ENCODE measurements at regions not wholly inside any gene's neighbourhood (a gene's known extent, or its start where the extent isn't known, plus 50 kb on each side); places are given as distances from the start of the nearest gene placed in this dataset.

GRCh38 chr20:24097506-24098245 lies 109.1 kb upstream of the GGTLC1 start:
- no peak for DNase-seq

- DNase-seq: no peak
Observed at GRCh38 chr20:24096864-24097450, 108.4 kb upstream of the GGTLC1 start.

- no peak for DNase-seq
Observed at GRCh38 chr20:24096264-24096663, 107.7 kb upstream of the GGTLC1 start.

GRCh38 chr20:24095756-24096155 lies 107.2 kb upstream of the GGTLC1 start:
- DNase-seq: no peak

GRCh38 chr20:24095303-24095702 lies 106.7 kb upstream of the GGTLC1 start:
- no peak for DNase-seq

GRCh38 chr20:24089576-24089975 lies 101.0 kb upstream of the GGTLC1 start:
- DNase-seq: no peak

GRCh38 chr20:24086121-24086520 lies 97.5 kb upstream of the GGTLC1 start:
- DNase-seq: no peak

- no peak for DNase-seq
Observed at GRCh38 chr20:24084281-24084680, 95.7 kb upstream of the GGTLC1 start.

- no peak for DNase-seq
Observed at GRCh38 chr20:24081077-24081476, 92.5 kb upstream of the GGTLC1 start.

- no peak for DNase-seq
Observed at GRCh38 chr20:24079661-24080412, 91.3 kb upstream of the GGTLC1 start.

GRCh38 chr20:24077145-24077544 lies 88.6 kb upstream of the GGTLC1 start:
- no peak for DNase-seq

GRCh38 chr20:24070679-24071078 lies 82.1 kb upstream of the GGTLC1 start:
- DNase-seq: no peak

- DNase-seq: peak; percentile 36
Observed at GRCh38 chr20:24066076-24066700, 77.6 kb upstream of the GGTLC1 start.

GRCh38 chr20:24064915-24065314 lies 76.3 kb upstream of the GGTLC1 start:
- no peak for DNase-seq

- DNase-seq: no peak
Observed at GRCh38 chr20:24064092-24064491, 75.5 kb upstream of the GGTLC1 start.

GRCh38 chr20:24063100-24063499 lies 74.5 kb upstream of the GGTLC1 start:
- DNase-seq: no peak

- no peak for DNase-seq
Observed at GRCh38 chr20:24060851-24061590, 72.4 kb upstream of the GGTLC1 start.

GRCh38 chr20:24059174-24059573 lies 70.6 kb upstream of the GGTLC1 start:
- no peak for DNase-seq

- DNase-seq: no peak
Observed at GRCh38 chr20:24056491-24056890, 67.9 kb upstream of the GGTLC1 start.

GRCh38 chr20:24052599-24053275 lies 64.2 kb upstream of the GGTLC1 start:
- no peak for DNase-seq

GRCh38 chr20:24051160-24051559 lies 62.6 kb upstream of the GGTLC1 start:
- peak; percentile 16 for DNase-seq

- DNase-seq: no peak
Observed at GRCh38 chr20:24050119-24050518, 61.5 kb upstream of the GGTLC1 start.

Measured in CD4-positive, alpha-beta T cell treated with Interleukin-21 for 1 hour (primary cell).